Activated T-cell treated with anti-CD3 and anti-CD28 coated beads for 24 hours (primary cell): ENCODE measurements at regions not wholly inside any gene's neighbourhood (a gene's known extent, or its start where the extent isn't known, plus 50 kb on each side); places are given as distances from the start of the nearest gene placed in this dataset.

Source experiments
- DNase-seq: peaks from one replicate; pipeline ENCODE4 v3.0.0-alpha.2; 2020; ENCODE audit warnings: low read depth

DNA sequence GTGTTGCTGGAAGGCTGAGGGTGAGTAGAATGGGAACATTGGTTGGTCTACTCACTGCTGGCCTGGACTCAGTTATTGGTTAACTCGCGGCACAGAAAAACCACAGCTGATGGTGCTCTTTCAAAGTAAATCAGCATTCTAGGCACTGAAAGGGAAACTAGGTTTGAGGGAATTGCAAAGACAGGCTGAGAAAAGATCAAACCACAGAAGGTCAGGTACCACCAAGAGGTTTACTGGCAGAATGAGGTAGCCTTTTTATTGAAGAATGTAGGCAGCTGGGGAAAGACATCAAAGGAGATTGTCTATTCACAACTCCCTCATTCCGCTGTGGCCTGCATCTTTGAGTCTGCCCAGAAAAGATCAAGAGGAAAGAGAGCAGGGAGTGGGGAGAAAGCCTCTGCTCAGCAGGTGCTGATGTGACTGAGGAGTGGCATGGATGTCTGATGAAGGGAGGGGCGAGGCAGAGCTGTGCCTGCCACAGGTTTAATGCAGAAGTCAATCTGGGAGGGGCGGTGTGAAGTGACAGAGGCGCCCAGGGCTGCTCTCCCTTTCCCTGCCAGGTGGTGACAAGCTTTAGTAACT lies 255.5 kb downstream of the MAN2A1 start:
- no peak for DNase-seq

DNA sequence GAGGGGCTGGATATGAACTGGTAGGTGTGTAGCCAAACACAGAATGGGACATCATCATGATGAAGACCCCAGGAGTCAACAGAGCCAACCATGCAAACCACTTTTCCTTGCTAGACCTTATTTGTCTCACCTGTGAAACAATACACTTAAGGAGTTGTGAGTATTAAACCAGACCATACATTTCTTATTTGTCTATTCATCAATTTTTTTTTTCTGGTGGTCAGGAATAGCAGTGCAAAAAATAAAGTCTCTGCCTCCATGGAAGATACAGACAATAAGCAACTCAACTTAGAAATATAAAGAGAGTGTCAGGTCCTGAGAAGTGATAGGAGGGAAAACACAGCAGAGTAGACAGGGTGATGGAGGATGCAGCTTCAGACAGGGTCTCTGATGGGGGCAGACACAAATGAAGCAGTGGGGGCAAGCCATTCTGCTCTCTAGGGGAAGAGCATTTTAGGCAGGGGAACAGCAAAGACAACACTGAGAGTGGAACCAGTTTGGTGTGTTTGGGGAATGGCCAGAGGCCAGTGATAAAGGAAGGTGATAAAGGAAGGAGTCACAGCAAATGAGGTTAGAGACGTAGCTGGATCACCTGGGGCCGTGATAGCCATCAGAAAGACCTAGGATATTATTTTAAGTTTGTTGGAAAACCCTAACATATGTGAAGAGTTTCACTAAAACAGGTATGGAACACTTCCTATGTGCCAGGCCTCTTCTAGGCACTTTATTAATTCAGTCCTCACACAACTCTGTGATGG lies 256.2 kb downstream of the MAN2A1 start:
- no peak for DNase-seq

DNA sequence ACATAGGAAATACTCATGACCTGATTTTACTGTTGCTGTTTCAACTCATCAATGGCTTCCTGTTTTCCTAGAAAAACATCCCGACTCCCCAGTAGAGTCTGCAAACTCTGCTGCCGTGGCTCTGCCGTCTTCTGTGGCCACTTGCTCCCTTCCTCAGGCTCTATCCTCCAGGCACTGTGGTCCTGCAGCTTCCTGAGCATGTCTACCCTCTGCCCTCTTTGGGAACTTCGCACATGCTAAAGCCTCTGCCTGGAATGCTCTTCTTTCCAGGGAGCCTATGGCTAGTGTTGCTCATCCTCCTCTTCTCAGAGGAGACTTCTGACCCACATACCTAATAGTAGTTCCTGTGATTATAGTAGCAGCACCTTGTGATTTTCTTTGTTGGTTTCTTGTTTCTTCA lies 256.9 kb downstream of the MAN2A1 start:
- DNase-seq = no peak

DNA sequence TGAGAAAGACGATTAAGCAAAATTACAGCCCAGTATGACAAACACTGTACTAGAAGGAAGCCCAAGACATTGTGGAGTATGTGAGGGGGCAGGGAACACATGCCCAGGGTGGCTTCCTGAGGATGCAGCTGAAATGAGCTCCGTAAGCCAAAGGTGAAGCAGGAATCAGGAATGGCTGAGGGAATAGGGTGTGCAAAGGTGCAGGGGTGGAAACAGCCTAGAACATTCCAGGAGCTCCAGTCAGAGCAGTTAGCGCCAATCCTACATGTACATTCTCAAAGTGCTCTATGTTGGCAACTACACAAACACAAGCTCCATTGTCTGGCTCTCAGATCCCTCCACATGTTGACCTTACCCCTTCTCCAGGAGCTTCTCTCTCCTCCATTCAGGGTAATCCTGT lies 257.9 kb downstream of the MAN2A1 start:
- no peak for DNase-seq

DNA sequence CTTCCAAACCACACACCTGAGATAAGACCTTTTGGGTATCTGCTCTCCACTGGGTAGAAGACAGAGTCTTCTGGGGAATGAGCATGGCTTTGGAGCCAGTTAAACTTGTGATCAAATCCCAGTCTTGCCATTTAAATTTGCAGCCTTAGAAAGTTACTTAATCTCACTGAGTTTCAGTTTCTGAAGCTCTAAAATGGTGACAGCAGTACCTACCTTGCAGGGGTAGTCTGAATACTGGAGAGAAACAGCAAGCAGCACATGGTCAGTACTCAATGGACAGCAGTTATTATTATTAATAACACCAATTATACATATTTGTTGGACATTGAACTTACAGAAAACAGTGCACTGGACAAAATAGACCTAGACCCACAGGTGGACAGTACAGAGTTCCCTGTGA lies 260.9 kb downstream of the MAN2A1 start:
- no peak for DNase-seq

DNA sequence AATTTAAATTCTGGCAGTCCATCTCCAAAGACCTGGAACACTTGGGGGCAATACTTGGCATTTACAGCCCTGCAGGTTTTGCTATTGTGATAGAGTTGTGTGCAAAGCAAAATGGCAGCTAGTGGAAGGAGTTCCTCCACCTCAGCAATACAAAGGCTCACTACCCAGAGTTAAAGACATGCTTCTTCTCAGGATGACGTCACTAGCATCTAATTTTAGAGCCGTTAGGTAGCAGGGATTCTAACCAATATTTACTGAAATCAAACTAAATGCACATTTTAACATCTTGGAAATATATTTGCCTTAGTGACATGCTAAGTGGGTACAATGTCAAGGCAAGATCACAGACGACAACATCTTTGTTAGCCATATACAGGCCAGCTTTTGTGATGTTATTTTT lies 261.6 kb downstream of the MAN2A1 start:
- DNase-seq = no peak

DNA sequence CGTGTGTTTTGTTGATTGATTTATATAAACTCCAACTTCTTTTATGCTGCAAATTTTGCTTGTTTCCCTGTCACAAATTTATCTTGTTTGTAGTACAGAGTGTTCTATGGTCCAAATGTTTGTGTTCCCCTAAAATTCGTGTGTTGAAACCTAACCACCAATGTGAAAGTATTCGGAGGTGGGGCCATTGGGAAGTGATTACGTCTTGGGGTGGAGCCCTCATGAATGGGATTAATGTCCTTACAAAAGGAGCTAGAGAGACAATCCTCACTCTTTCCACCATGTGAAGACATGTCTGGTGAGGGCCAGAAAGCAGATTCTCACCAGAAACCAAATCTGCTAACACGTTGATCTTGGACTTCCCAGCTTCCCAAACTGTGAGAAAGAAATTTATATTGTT lies 262.0 kb downstream of the MAN2A1 start:
- DNase-seq = no peak

DNA sequence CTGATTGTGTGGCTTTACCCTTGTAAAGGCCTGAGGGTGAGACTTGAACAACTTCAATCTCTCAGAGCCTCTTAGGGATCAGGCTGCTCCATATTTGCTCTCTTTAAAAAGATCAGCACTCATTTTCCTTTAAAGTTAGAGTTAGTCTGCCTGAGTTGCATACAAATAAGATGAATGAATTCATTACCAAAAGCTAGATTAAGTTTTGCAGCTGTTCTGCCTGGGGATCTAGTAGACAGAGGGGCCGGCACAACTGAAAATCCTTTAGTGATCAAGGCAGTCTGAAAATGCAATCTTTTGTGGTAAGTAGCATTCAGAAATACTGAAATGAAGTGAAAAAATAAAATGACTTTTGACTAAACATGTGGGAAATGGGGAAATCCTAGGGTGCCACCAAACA lies 264.0 kb downstream of the MAN2A1 start:
- DNase-seq = no peak

DNA sequence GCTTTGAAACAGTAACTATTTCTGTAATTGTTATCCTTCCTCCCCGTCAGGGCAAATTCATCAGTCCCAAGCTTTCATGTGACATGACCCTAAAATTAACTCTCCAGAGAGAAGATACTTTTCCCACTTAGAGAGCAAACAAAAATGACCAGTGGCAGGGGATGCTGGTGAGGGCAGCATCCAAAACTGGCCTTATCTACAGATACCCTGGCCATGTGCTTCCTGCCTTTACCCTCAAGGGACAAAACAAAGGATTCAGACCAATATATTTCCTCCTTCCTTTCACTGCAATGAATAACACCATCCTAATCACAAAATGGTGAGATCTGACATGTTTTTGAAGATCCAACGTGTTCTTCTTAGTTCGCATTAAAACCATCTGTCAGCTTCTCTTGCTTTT lies 267.2 kb downstream of the MAN2A1 start:
- DNase-seq = no peak

DNA sequence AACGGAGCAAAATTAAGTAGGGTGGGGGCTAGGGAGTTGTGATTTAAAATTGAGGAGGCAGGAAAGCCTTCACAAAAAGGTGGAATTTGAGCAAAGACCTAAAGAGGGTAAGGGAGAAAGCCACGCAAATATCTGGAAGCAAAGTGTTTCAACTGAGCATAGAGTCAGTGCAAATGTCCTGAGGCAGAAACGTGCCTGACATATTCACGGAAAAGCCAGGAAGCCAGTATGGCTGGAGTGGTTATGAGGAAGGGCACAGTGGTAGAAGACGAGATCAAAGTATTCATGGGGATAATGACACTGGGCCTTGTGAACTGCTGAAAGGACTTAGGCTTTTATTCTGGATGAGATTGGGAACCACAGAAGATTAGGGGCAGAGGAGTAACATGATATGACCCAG lies 268.4 kb downstream of the MAN2A1 start:
- no peak for DNase-seq

DNA sequence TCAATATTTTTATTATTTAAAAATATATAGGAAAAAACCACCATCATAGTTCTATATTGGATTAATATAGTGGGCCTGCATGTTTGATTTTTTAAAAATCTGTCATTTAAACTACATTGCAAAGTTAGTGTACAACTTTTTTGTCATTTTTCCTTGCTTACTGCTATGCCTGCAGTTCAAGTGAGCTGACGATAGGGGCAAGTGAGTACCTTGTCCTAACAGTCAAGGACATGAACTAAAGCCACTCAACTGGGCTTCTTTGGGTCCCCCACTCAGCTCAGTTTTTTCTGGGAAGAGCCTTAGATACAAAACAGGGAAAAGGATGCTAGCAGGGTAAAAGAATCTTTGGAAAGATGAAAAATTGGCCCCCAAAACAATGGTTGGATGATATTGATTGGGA lies 269.9 kb downstream of the MAN2A1 start:
- DNase-seq = no peak

DNA sequence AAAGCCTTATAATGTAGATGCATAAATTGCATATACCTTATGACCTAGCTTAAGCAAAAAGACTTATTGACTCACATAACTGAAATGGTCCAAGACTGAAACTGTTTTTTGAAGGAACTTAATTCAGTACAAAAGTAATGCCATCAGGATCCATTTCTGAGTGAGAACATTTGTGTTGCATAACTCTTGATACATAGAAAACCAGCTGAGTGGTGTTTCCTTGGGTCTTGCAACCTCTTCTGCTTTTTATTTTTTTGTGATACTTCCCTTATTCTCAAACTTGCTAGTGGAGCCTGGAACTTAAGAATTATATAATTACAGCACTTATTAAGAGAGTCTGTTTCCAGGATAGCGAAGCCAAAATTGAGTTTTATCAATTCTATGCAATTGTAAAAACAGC lies 272.0 kb downstream of the MAN2A1 start:
- no peak for DNase-seq

DNA sequence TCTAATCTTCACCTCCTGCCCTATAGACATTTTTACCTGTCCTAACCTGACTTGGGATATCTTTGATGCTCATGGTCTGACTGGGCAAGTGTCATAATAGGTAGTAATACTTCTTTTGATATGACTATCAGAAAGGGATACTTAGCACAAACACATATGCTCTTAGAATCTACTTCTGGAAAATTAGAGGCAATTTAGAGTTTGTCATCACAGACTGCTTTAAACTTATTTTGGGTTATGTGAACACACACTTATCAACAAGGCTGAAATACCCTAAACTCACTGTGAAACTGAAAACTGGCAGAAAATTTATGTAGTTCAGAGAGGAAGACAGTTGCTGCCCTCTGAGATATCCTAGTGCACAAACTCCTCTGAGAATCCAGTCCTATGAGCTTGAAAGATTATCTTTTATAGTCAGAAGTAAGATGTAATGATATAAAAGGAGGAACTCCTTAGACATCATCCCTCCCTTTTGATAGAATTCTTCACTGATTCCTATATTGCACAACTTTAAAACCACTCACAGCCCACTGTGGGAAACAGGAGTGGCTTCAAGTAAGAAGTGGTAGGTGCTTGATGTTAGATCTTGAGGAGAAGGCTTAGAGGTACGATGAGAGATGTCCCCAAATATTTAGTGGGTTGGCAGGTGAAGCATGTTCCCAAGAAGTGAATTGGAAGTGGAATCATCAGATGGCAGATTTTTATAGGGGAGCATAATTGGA lies 273.3 kb downstream of the MAN2A1 start:
- DNase-seq = no peak

DNA sequence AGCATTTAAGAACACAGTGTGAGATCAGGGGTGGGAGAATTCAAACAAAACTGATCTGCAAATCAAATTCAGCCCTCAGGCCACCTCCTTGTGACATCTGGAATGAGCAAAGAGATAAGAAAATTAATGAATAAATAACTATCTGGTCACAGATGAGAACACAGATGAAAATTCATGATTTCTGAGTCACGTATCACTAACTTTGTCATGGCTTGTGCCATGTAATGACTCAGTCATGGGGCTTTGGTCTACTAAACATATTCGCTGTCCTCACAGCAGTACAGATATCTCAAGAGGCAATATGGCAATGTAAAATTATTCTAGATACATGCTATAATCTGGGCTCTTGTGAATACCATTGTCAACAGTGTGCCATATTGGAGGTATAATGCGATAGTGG lies 274.4 kb downstream of the MAN2A1 start:
- DNase-seq = no peak

DNA sequence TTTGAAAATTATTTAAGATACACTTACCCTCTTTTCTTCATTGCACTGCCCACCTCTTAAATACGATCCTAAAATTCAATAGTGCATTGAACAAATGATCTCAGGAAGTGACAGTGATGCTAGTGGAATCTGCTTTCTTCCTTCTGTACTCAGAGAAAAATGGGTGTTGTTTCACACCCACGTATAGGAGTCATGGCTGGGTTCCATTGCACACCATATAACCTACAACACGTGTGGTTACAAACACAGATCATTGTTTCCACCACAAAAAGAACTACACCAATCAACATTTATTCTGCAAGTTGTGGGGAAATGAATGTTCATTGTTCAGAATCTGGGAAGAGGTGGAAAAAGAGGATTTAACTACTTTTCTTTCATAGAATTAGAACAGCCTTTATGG lies 275.9 kb downstream of the MAN2A1 start:
- DNase-seq = no peak

DNA sequence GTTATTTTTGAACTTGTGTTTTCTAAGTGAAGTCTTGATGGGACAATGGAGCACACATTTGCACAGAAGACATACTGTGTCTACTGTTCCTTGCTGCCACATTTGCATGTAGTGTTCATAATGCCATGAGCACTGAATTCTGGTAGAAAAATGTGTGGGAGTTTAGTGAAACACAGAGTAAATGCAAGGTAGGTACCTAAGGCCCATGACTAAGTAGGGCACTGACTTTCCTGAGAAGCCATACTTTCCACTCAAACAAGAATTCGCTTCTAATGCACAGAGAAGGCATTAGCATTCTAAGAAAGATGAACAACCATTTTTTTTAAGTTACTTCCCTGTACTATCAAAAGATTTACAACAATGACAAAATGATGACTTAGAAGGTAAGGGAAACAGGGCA lies 282.2 kb downstream of the MAN2A1 start:
- DNase-seq = no peak

DNA sequence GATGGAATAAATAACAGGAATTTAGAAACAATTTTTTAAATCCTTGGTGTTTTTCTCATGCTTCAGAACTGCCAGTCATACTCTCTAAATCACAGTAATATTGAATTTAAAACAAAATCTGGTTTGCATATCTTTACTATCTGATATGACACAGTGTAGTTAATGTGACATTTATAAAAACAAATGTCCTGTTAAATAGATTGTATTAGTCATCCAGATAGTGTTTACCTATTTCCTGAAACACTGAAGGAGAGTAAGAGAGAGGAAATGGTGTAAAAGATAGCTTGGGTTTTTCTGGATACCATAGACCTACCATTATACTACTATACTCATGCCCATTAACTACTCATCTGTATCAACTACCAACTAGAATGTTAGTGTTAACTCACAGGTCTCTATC lies 292.3 kb downstream of the MAN2A1 start:
- no peak for DNase-seq

DNA sequence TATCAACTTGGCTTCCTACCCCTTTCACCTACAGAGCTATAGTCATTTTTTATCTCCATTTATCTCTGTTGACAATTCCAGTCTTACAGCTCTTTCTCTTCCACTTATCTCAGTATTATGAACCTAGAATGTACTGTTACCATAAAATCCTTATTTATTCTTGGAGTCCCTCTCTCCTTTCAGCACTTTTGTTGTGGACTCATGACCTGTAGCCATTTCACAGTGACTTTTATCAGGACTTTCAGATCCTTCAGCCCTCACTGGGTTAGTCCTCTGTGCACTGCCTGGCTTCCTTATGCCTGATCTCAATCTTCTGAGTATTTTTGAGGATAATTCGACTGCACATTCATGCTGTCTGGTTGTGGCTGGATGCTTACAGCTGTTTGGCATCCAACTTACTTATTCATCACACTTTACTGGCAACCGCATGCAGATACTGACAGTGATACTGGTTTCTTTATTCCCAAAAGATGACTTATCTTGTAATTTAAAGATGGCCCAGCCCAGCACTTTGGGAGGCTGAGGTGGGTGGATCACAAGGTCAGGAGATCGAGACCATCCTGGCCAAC lies 293.3 kb downstream of the MAN2A1 start:
- no peak for DNase-seq

DNA sequence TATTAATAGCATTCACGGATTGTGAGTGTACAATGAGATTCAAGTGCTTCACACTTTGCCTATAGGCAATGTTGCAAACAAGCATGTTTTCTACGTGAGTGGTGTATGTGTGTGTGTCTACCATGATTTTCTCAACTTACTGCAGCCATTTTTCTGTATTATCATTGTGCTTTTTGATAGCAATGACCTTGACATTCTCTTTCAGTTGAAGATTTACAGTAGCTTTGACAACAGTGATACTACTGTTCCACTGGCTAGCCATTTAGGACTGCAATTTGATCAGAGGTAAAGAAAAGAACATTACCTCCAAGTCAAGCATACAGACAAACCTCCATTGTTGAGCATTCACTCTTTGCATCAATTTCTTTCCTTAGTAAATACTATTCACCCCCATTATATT lies 297.0 kb downstream of the MAN2A1 start:
- DNase-seq = no peak

DNA sequence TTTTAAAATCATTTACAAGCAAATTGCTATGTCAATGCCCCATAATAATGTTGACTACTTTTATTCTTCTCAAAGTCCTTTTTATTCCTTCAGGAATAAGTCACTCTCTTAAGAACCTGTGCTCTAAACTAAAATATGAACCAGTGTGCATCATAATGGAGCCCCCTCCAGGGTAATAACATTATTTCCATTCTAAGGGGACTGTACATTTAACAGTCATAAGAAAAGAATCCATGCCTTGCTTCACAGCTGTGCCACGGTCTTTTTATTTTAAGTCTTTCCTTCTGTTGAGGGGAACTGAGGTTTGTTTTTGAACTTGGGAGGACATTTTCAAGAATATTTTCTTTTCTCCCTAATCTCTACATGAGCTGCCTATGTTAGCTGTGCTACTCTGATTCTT lies 297.6 kb downstream of the MAN2A1 start:
- DNase-seq = no peak

DNA sequence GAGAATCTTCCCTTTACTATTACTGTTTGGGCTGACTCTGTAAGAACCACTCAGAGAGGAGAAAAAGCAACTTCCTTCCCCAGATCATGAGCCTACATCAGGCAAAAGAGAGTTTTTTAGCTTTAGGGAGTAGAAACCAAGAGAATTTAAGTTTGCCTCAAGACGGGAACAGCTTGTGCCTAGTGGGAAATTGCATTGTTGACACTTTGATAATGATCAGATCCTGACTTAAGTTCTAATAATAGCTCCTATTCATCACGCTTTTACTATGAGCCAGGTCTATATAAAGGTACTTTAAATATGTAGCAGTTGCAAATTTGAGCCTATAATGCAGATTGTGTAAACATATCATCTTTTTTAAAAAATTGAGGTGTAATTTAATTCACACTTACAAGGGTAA lies 298.2 kb downstream of the MAN2A1 start:
- DNase-seq = no peak

DNA sequence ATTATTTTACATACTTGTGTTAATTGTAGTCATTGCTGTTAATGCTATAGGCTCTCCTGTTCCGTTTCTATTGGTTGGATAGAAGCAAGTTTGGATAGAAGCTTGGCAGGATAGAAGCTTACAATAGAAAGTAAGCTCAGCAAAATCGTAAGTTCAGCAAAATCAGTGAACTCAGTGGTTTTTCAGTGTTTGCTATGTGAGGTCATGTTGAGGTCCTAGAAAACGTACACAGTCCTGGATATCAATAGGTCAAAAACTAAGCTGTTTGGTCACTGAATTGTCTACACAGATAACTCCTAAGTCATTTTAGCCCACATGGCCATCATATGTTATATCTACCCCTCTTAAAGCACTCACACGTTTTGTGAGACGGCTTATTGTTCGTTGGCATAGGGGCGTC lies 299.4 kb downstream of the MAN2A1 start:
- no peak for DNase-seq

DNA sequence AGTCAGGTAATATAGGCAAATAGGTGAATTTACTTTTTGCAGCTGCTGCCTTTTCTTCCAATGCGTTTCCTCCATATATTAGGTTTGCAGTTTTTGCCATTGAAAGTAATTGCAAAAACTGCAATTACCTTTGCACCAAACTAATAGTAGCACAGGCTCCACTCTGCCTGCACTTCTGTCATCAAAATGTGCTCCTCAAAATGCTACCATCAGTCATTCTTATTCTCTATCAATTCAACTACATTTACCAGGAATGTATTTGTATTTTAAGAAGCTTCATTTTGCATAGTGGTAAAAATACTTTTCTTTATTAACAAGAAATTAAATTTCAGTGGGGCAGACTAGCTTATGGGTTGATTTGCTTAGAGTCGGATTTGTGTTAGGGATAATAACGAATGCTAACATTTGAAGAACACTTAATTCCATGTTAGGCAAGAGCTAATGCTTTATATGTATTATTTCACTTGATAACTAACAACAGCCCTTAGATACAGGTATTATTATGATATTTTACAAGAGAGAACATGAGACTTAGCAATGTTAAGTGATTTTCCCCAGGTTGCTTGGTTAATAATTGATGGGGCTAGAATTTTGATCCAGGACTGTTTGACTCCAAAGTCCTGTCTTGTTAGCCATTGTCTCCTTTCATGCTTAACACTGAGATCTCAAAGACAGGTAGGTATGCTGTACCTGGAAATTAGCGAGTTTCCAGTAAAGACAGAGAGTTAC lies 300.4 kb downstream of the MAN2A1 start:
- no peak for DNase-seq
